ENCODE measurements at regions not wholly inside any gene's neighbourhood (a gene's known extent, or its start where the extent isn't known, plus 50 kb on each side); places are given as distances from the start of the nearest gene placed in this dataset.

- Mint-ChIP-seq H3K27ac (no peak overlapping the region), H3K9me3 (peaks cover 5% of the 10 kb centered on the region), H3K4me3 (no peak overlapping the region), H3K4me1 (ENCODE audit: unreplicated experiment) (peaks cover 9% of the 10 kb centered on the region), H3K36me3 (no peaks in the 10 kb centered on the region), H3K27me3 (no peaks in the 10 kb centered on the region)
- no peak for DNase-seq (ENCODE audit: extremely low spot score, unreplicated experiment)
- TF ChIP-seq CTCF (conservative IDR thresholded peaks at IDR 0.05): peak; percentile 49
Measured at GRCh38 chr3:78204977-78205376, 1165.1 kb downstream of the ROBO2 start.

DNA sequence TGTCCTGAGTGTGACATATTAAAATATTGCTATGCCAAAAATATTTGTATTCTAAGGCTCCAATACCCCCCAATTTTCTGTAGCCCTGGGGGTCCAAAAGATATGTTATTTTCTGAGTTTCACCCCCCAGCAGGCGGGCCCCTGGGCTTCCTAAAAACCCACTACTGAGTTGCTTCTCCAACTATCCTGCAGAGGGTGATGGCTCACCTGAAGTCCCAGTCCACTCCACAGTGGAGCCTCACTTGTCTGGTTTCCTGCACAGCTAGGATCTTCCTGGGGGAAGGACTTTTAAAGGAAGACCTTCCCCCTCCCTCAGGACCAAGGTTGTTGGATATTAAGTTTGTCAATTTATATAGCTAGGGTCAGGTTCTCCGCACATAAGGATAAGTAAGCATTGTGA is 1181.4 kb downstream of the ROBO2 start:
- no peak for TF ChIP-seq CTCF (conservative IDR thresholded peaks at IDR 0.05)
- no peaks in the 10 kb centered on the region for H3K27me3 Mint-ChIP-seq
- DNase-seq (ENCODE audit: extremely low spot score, unreplicated experiment): no peak
- no peaks in the 10 kb centered on the region for H3K9me3 Mint-ChIP-seq
- H3K36me3 Mint-ChIP-seq: no peaks in the 10 kb centered on the region
- H3K27ac Mint-ChIP-seq: no peak overlapping the region
- no peaks in the 10 kb centered on the region for H3K4me1 Mint-ChIP-seq (ENCODE audit: unreplicated experiment)
- no peak overlapping the region for H3K4me3 Mint-ChIP-seq

- H3K27ac Mint-ChIP-seq: no peak overlapping the region
- DNase-seq (ENCODE audit: extremely low spot score, unreplicated experiment): no peak
- H3K27me3 Mint-ChIP-seq: no peaks in the 10 kb centered on the region
- no peaks in the 10 kb centered on the region for H3K4me1 Mint-ChIP-seq (ENCODE audit: unreplicated experiment)
- H3K36me3 Mint-ChIP-seq: no peaks in the 10 kb centered on the region
- H3K4me3 Mint-ChIP-seq: no peak overlapping the region
- TF ChIP-seq CTCF (conservative IDR thresholded peaks at IDR 0.05): no peak
- H3K9me3 Mint-ChIP-seq: no peaks in the 10 kb centered on the region
Measured at GRCh38 chr3:78221796-78222195, 1181.9 kb downstream of the ROBO2 start.

DNA sequence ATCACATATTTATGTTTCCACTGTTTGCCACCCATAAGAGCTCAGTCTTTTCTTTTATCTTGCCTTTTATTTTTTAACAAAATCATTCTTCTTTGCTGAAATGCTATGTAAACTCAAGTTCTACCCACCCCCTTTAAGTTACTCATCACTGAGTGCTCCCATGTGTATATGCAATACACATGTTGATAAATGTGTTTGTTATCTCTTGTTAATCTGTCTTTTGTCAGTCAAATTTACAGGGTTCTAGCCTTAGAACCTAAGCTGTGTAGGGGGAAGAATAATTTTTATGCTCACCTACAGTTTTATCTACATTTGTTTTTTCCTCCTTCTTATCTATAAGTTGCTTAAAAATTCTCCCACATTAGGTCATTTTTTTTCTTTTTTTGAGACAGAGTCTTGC is 1195.9 kb downstream of the ROBO2 start:
- H3K27me3 Mint-ChIP-seq: no peaks in the 10 kb centered on the region
- H3K27ac Mint-ChIP-seq: no peak overlapping the region
- no peak overlapping the region for H3K4me3 Mint-ChIP-seq
- H3K9me3 Mint-ChIP-seq: peaks cover 14% of the 10 kb centered on the region
- no peaks in the 10 kb centered on the region for H3K36me3 Mint-ChIP-seq
- TF ChIP-seq CTCF (conservative IDR thresholded peaks at IDR 0.05): no peak
- DNase-seq (ENCODE audit: extremely low spot score, unreplicated experiment): no peak
- no peaks in the 10 kb centered on the region for H3K4me1 Mint-ChIP-seq (ENCODE audit: unreplicated experiment)

- no peak for DNase-seq (ENCODE audit: extremely low spot score, unreplicated experiment)
- H3K9me3 Mint-ChIP-seq: peaks cover 29% of the 10 kb centered on the region
- no peak for TF ChIP-seq CTCF (conservative IDR thresholded peaks at IDR 0.05)
- no peaks in the 10 kb centered on the region for H3K4me1 Mint-ChIP-seq (ENCODE audit: unreplicated experiment)
- no peaks in the 10 kb centered on the region for H3K27me3 Mint-ChIP-seq
- H3K4me3 Mint-ChIP-seq: no peak overlapping the region
- H3K36me3 Mint-ChIP-seq: no peaks in the 10 kb centered on the region
- H3K27ac Mint-ChIP-seq: no peak overlapping the region
Measured at GRCh38 chr3:78238811-78239210, 1198.9 kb downstream of the ROBO2 start.

- no peaks in the 10 kb centered on the region for H3K27me3 Mint-ChIP-seq
- no peaks in the 10 kb centered on the region for H3K4me1 Mint-ChIP-seq (ENCODE audit: unreplicated experiment)
- no peak overlapping the region for H3K27ac Mint-ChIP-seq
- H3K4me3 Mint-ChIP-seq: no peak overlapping the region
- no peak for DNase-seq (ENCODE audit: extremely low spot score, unreplicated experiment)
- H3K9me3 Mint-ChIP-seq: peaks cover 32% of the 10 kb centered on the region
- no peaks in the 10 kb centered on the region for H3K36me3 Mint-ChIP-seq
- no peak for TF ChIP-seq CTCF (conservative IDR thresholded peaks at IDR 0.05)
Measured at GRCh38 chr3:78242724-78243123, 1202.8 kb downstream of the ROBO2 start.
